ENCODE measurements at regions not wholly inside any gene's neighbourhood (a gene's known extent, or its start where the extent isn't known, plus 50 kb on each side); places are given as distances from the start of the nearest gene placed in this dataset.

GRCh38 chr1:116262995-116263385 lies 110.1 kb upstream of the ATP1A1 start:
- DNase-seq, result no peak

GRCh38 chr1:116265931-116266863 lies 106.8 kb upstream of the ATP1A1 start:
- DNase-seq, result no peak

- DNase-seq, result no peak
Observed at GRCh38 chr1:116266864-116267212, 106.2 kb upstream of the ATP1A1 start.

GRCh38 chr1:116268211-116268610 lies 104.8 kb upstream of the ATP1A1 start:
- DNase-seq, result peak in 9 of 14 donors; percentile 7 to 84 (median 24)

GRCh38 chr1:116270316-116271057 lies 102.6 kb upstream of the ATP1A1 start:
- DNase-seq, result no peak

- DNase-seq, result peak in 1 of 14 donors; percentile 88
Observed at GRCh38 chr1:116273042-116273783, 99.8 kb upstream of the ATP1A1 start.

GRCh38 chr1:116276532-116276931 lies 96.5 kb upstream of the ATP1A1 start:
- no peak for DNase-seq

GRCh38 chr1:116277840-116278540 lies 95.1 kb upstream of the ATP1A1 start:
- DNase-seq, result no peak

GRCh38 chr1:116278541-116278866 lies 94.5 kb upstream of the ATP1A1 start:
- no peak for DNase-seq

- no peak for DNase-seq
Observed at GRCh38 chr1:116279715-116280114, 93.3 kb upstream of the ATP1A1 start.

GRCh38 chr1:116284819-116285390 lies 88.1 kb upstream of the ATP1A1 start:
- peak in 4 of 14 donors; percentile 11 to 96 (median 33) for DNase-seq

- no peak for DNase-seq
Observed at GRCh38 chr1:116286541-116286971, 86.5 kb upstream of the ATP1A1 start.

GRCh38 chr1:116287341-116288200 lies 85.5 kb upstream of the ATP1A1 start:
- no peak for DNase-seq

- no peak for DNase-seq
Observed at GRCh38 chr1:116288201-116288598, 84.8 kb upstream of the ATP1A1 start.

GRCh38 chr1:116289193-116289592 lies 83.9 kb upstream of the ATP1A1 start:
- DNase-seq, result no peak

- no peak for DNase-seq
Observed at GRCh38 chr1:116290085-116290705, 82.8 kb upstream of the ATP1A1 start.

GRCh38 chr1:116291024-116291423 lies 82.0 kb upstream of the ATP1A1 start:
- no peak for DNase-seq

- DNase-seq, result no peak
Observed at GRCh38 chr1:116292929-116293725, 79.9 kb upstream of the ATP1A1 start.

GRCh38 chr1:116297495-116298212 lies 75.4 kb upstream of the ATP1A1 start:
- DNase-seq, result no peak
